ENCODE measurements at regions not wholly inside any gene's neighbourhood (a gene's known extent, or its start where the extent isn't known, plus 50 kb on each side); places are given as distances from the start of the nearest gene placed in this dataset.

- TF ChIP-seq POLR2A (IDR thresholded peaks at IDR 0.05) (no peak), CTCF (IDR thresholded peaks at IDR 0.05) (no peak)
These were observed 220.4 kb upstream of the MEX3C start for GRCh38 chr18:51417643-51418483.

All from body of pancreas (tissue), 4 donors.